ENCODE measurements at regions not wholly inside any gene's neighbourhood (a gene's known extent, or its start where the extent isn't known, plus 50 kb on each side); places are given as distances from the start of the nearest gene placed in this dataset.

- TF ChIP-seq, protein P1, sequence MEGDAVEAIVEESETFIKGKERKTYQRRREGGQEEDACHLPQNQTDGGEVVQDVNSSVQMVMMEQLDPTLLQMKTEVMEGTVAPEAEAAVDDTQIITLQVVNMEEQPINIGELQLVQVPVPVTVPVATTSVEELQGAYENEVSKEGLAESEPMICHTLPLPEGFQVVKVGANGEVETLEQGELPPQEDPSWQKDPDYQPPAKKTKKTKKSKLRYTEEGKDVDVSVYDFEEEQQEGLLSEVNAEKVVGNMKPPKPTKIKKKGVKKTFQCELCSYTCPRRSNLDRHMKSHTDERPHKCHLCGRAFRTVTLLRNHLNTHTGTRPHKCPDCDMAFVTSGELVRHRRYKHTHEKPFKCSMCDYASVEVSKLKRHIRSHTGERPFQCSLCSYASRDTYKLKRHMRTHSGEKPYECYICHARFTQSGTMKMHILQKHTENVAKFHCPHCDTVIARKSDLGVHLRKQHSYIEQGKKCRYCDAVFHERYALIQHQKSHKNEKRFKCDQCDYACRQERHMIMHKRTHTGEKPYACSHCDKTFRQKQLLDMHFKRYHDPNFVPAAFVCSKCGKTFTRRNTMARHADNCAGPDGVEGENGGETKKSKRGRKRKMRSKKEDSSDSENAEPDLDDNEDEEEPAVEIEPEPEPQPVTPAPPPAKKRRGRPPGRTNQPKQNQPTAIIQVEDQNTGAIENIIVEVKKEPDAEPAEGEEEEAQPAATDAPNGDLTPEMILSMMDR (IDR thresholded peaks at IDR 0.05): no peak
- no peaks in the 10 kb centered on the region for H3K9me3 Mint-ChIP-seq
- DNase-seq: no peak
These were observed 168.1 kb upstream of the SNX7 start for GRCh38 chr1:98493469-98493868.

DNA sequence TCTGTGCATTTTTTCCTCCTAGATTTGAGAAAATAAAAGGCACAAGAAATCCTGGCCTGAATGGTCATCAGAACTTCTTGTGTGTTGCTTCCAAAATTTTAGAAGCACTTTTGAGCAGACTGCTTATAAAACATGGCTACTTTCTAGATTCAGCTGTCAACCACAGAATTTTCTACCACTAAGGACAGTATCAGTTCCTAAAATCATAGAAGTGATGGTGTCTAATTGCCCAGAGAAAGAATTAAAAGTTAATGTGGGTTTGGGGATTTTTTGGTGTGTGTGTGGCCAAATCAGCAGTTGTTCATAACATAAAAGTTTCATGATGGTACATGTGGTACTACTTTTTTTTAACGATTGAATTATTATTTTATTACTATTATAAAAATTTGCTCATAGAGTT, 171.4 kb upstream of the SNX7 start:
- TF ChIP-seq, protein P1 (IDR thresholded peaks at IDR 0.05): no peak
- H3K27ac Mint-ChIP-seq: no peak overlapping the region
- DNase-seq: no peak
- no peaks in the 10 kb centered on the region for H3K36me3 Mint-ChIP-seq (ENCODE audit: low read depth)
- H3K9me3 Mint-ChIP-seq: no peaks in the 10 kb centered on the region
- peaks cover 7% of the 10 kb centered on the region for H3K27me3 Mint-ChIP-seq (ENCODE audit: low read depth, poor library complexity)
- H3K4me3 Mint-ChIP-seq: no peak overlapping the region
- H3K4me1 Mint-ChIP-seq: no peaks in the 10 kb centered on the region

More at GRCh38 chr1:98493469-98493868, 168.1 kb upstream of the SNX7 start:
- Mint-ChIP-seq H3K4me1 (no peaks in the 10 kb centered on the region), H3K27ac (no peak overlapping the region), H3K27me3 (ENCODE audit: low read depth, poor library complexity) (peaks cover 7% of the 10 kb centered on the region), H3K36me3 (ENCODE audit: low read depth) (no peaks in the 10 kb centered on the region), H3K4me3 (no peak overlapping the region)

DNA sequence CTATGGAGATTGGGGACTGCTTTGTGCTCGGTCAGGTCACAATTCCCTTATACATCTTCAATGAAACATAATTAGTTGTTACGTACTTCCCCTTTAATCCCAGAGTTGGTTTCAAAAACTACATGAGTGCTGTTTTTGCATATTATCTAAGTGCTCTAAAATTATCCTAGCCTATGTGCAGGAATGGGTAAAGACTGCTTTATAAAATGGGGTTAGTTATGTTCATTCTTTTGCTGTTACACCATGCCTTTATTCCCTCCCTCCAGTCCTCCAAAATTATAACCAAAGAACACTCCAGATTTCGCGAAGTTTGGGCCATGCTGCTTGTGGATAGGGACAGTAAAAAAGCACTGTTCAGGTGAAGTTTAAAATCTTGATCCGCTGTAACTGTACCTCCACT, 173.9 kb upstream of the SNX7 start:
- Mint-ChIP-seq H3K4me1 (no peaks in the 10 kb centered on the region), H3K27me3 (ENCODE audit: low read depth, poor library complexity) (peaks cover 7% of the 10 kb centered on the region), H3K4me3 (no peak overlapping the region), H3K9me3 (no peaks in the 10 kb centered on the region), H3K27ac (no peak overlapping the region), H3K36me3 (ENCODE audit: low read depth) (no peaks in the 10 kb centered on the region)
- no peak for DNase-seq
- TF ChIP-seq, protein P1 (IDR thresholded peaks at IDR 0.05): no peak

GRCh38 chr1:98482611-98483010, 178.9 kb upstream of the SNX7 start:
- no peak for DNase-seq
- no peaks in the 10 kb centered on the region for H3K9me3 Mint-ChIP-seq
- H3K4me3 Mint-ChIP-seq: no peak overlapping the region
- H3K27ac Mint-ChIP-seq: no peak overlapping the region
- no peaks in the 10 kb centered on the region for H3K27me3 Mint-ChIP-seq (ENCODE audit: low read depth, poor library complexity)
- H3K36me3 Mint-ChIP-seq (ENCODE audit: low read depth): no peaks in the 10 kb centered on the region
- TF ChIP-seq, protein P1 (IDR thresholded peaks at IDR 0.05): no peak
- H3K4me1 Mint-ChIP-seq: no peaks in the 10 kb centered on the region

DNA sequence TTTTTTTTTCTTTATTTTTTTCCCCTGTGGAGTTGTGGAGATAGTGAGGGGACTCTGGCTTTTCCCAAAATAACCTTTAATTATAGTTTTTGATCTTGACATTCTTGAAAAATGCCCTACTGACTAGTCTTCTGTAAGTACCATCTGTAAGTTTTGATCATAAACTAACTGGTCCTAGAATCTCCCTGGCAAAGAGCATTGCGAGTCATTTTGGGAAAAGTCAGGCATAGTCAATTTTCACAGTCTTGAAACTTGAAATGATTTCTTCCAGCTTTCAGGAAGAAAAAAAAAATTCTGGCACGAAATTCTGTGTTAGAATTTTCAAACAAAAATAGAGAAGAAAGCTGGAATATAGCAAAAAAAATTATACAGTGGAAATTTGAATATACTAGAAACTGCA, 181.2 kb upstream of the SNX7 start:
- H3K27me3 Mint-ChIP-seq (ENCODE audit: low read depth, poor library complexity): no peaks in the 10 kb centered on the region
- H3K27ac Mint-ChIP-seq: no peak overlapping the region
- DNase-seq: no peak
- no peak overlapping the region for H3K4me3 Mint-ChIP-seq
- no peaks in the 10 kb centered on the region for H3K9me3 Mint-ChIP-seq
- H3K4me1 Mint-ChIP-seq: no peaks in the 10 kb centered on the region
- TF ChIP-seq, protein P1 (IDR thresholded peaks at IDR 0.05): no peak
- H3K36me3 Mint-ChIP-seq (ENCODE audit: low read depth): no peaks in the 10 kb centered on the region

GRCh38 chr1:98478121-98478520, 183.4 kb upstream of the SNX7 start:
- H3K4me3 Mint-ChIP-seq: no peak overlapping the region
- H3K27ac Mint-ChIP-seq: no peak overlapping the region
- no peaks in the 10 kb centered on the region for H3K4me1 Mint-ChIP-seq

More at GRCh38 chr1:98478121-98478520, 183.4 kb upstream of the SNX7 start:
- no peaks in the 10 kb centered on the region for H3K36me3 Mint-ChIP-seq (ENCODE audit: low read depth)
- TF ChIP-seq, protein P1 (IDR thresholded peaks at IDR 0.05): no peak
- DNase-seq: no peak
- no peaks in the 10 kb centered on the region for H3K27me3 Mint-ChIP-seq (ENCODE audit: low read depth, poor library complexity)
- no peaks in the 10 kb centered on the region for H3K9me3 Mint-ChIP-seq
